Common myeloid progenitor, CD34-positive (primary cell): ENCODE measurements at regions not wholly inside any gene's neighbourhood (a gene's known extent, or its start where the extent isn't known, plus 50 kb on each side); places are given as distances from the start of the nearest gene placed in this dataset.

Experiments used
- CTCF ChIA-PET: fragments of 350-600 bp; sonication (Branson Sonifier 250); formaldehyde crosslinking; loops from one replicate; lab custom pipeline; 2021; ENCODE audit warnings: antibody characterized with exemption; lab: Charles Lee
- POLR2A ChIA-PET: fragments of 350-600 bp; sonication (Branson Sonifier 250); formaldehyde crosslinking; loops from one replicate; lab custom pipeline; 2021; ENCODE audit warnings: antibody characterized with exemption; lab: Charles Lee
- DNase-seq, 3 donors: peaks; one replicate each; pipeline versions ENCODE4 v3.0.0 to v3.0.0-alpha.2; 2013
- H3K27ac ChIP-seq, 2 experiments: 1 replicate in 1 of 2; 2 replicates in 1 of 2; pipeline ENCODE4 v1.7.0; 2013; ENCODE audit warnings: inconsistent platforms in 2 of 2, low read length in 2 of 2, mild to moderate bottlenecking in 2 of 2, low read depth in 1 of 2, moderate library complexity in 1 of 2; ENCODE audit not compliant: severe bottlenecking in 2 of 2, insufficient read depth in 1 of 2, poor library complexity in 1 of 2
- H3K27me3 ChIP-seq, 5 experiments: replicated peaks in 2 of 5; 1 replicate in 3 of 5; 2 replicates in 2 of 5; pipeline versions ENCODE4 v1.6.1 to v1.7.0; 2013; ENCODE audit warnings: low read length in 4 of 5, mild to moderate bottlenecking in 2 of 5, moderate library complexity in 2 of 5, inconsistent platforms in 1 of 5; ENCODE audit not compliant: insufficient read depth in 5 of 5, control insufficient read depth in 4 of 5
- H3K36me3 ChIP-seq, 4 experiments: 1 replicate in 2 of 4; 2 replicates in 2 of 4; pipeline versions ENCODE4 v1.6.1 to v1.7.0; 2013; ENCODE audit warnings: low read length in 3 of 4, control low read depth in 1 of 4, mild to moderate bottlenecking in 1 of 4; ENCODE audit not compliant: control insufficient read depth in 4 of 4, insufficient read depth in 4 of 4
- H3K4me1 ChIP-seq, 4 experiments: 1 replicate in 3 of 4; 2 replicates in 1 of 4; pipeline versions ENCODE4 v1.6.1 to v1.7.1; 2013; ENCODE audit warnings: low read length in 3 of 4, mild to moderate bottlenecking in 3 of 4, control low read depth in 1 of 4, inconsistent platforms in 1 of 4, moderate library complexity in 1 of 4; ENCODE audit not compliant: control insufficient read depth in 4 of 4, insufficient read depth in 4 of 4; ENCODE audit errors: control extremely low read depth in 1 of 4
- H3K4me3 ChIP-seq, 7 experiments: 1 replicate in 4 of 7; 2 replicates in 3 of 7; pipeline versions ENCODE4 v1.5.1 to v1.7.0; 2013; ENCODE audit warnings: mild to moderate bottlenecking in 7 of 7, low read length in 6 of 7, moderate library complexity in 6 of 7, inconsistent platforms in 2 of 7, low read depth in 2 of 7, control low read depth in 1 of 7; ENCODE audit not compliant: insufficient read depth in 4 of 7, control insufficient read depth in 1 of 7; ENCODE audit errors: extremely low read depth in 1 of 7
- H3K9me3 ChIP-seq, 5 experiments: 1 replicate in 4 of 5; 2 replicates in 1 of 5; pipeline versions ENCODE4 v1.6.1 to v1.7.1; 2013; ENCODE audit warnings: low read length in 4 of 5, mild to moderate bottlenecking in 2 of 5, inconsistent platforms in 1 of 5, low read depth in 1 of 5, moderate library complexity in 1 of 5; ENCODE audit not compliant: control insufficient read depth in 4 of 5, insufficient read depth in 2 of 5; ENCODE audit errors: control extremely low read depth in 1 of 5
- WGBS: methylation state at CpG from one replicate; pipeline ENCODE4 v1.1.5; 2013; ENCODE audit not compliant: insufficient coverage; 5-methylcytosine and 5-hydroxymethylcytosine counted together

- ChIA-PET CTCF (no interaction called here), POLR2A (no interaction called here)
- Histone ChIP-seq H3K27ac (no peak overlapping the region), H3K4me1 (peaks cover 0 to 1% (median 0%) of the 10 kb centered on the region in 4 experiments), H3K27me3 (no peaks in the 10 kb centered on the region), H3K4me3 (no peak overlapping the region), H3K36me3 (no peaks in the 10 kb centered on the region), H3K9me3 (peaks cover 0 to 5% (median 0%) of the 10 kb centered on the region in 5 experiments)
- no peak for DNase-seq
Measured at GRCh38 chr5:121171361-121171760, 680.3 kb upstream of the FTMT start.

GRCh38 chr5:121171834-121172233, 679.8 kb upstream of the FTMT start:
- Histone ChIP-seq H3K9me3 (peaks cover 0 to 5% (median 0%) of the 10 kb centered on the region in 5 experiments), H3K27ac (no peak overlapping the region), H3K4me3 (no peak overlapping the region), H3K36me3 (no peaks in the 10 kb centered on the region), H3K27me3 (no peaks in the 10 kb centered on the region), H3K4me1 (peaks cover 0 to under 1% (median 0%) of the 10 kb centered on the region in 4 experiments)
- DNase-seq, result no peak
- ChIA-PET CTCF (no interaction called here), POLR2A (no interaction called here)
- WGBS, result 85% methylated on average over 2 of the region's 2 CpGs

- no peak overlapping the region for H3K27ac ChIP-seq
- POLR2A ChIA-PET, result no interaction called here
- CTCF ChIA-PET, result no interaction called here
- no peaks in the 10 kb centered on the region for H3K9me3 ChIP-seq
- H3K4me1 ChIP-seq, result no peaks in the 10 kb centered on the region
- no peaks in the 10 kb centered on the region for H3K27me3 ChIP-seq
- WGBS, result no CpG with 5 or more reads among the region's 1 CpG
- no peaks in the 10 kb centered on the region for H3K36me3 ChIP-seq
- no peak for DNase-seq
- H3K4me3 ChIP-seq, result no peak overlapping the region
Measured at GRCh38 chr5:121174351-121174750, 677.3 kb upstream of the FTMT start.

DNA sequence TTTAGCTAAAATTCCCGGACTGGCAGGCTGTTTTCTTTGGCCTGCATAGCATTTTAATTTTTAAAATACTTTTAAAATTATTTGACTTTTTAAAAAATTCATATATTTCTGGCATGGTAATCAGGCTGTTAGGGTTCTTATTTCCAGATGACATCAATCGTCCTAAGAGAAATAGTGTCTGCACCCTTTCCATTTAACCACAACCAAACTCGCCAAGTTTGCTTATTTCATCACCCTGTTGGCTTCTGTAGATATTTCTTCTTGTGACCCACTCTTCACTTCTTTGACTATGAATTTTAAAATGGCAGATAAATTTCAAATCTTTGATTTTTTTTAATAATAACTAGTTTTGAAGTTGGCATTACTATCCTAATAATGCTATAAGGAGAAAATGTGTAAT, 675.7 kb upstream of the FTMT start:
- Histone ChIP-seq H3K4me3 (no peak overlapping the region), H3K4me1 (no peaks in the 10 kb centered on the region), H3K27me3 (no peaks in the 10 kb centered on the region), H3K9me3 (no peaks in the 10 kb centered on the region), H3K27ac (no peak overlapping the region), H3K36me3 (no peaks in the 10 kb centered on the region)
- ChIA-PET POLR2A (no interaction called here), CTCF (no interaction called here)
- 73% methylated on average over 2 of the region's 3 CpGs for WGBS
- no peak for DNase-seq

DNA sequence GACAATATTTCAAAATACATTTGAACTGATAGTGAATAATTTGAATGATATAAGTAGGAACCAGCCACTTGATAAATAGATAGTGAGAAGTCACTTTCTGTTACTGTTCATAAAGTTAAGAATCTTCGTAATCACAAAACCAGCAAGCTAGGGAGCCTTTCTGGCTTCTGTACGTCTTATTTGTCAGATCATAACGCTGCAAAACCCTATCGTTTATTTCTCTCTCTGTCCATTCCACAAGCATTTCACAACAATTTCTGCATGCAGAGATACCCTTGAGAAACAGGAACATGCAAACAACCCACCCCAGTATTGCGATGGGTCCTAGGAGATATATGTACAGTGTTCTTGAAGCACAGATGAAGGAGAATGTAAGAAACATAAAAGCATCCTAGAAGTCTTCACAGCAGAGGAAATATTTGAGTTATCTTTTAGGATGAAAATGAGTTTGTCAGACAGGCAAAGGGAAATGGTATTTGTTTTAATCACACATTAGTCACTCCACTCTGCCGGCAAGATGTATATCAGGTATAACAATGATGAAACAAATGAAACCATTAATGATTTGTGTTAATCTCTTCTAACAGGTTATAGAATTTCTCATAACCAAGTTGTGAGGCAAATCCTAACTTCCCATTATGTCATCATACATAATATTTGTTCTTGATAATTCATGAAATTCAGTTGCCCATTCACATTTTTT, 668.7 kb upstream of the FTMT start:
- no peaks in the 10 kb centered on the region for H3K27me3 ChIP-seq
- ChIA-PET CTCF (no interaction called here), POLR2A (no interaction called here)
- H3K36me3 ChIP-seq, result no peaks in the 10 kb centered on the region
- DNase-seq, result peak in 2 of 3 donors; percentile 5 to 10
- H3K9me3 ChIP-seq, result peaks cover 0 to 1% (median 0%) of the 10 kb centered on the region in 5 experiments
- no peaks in the 10 kb centered on the region for H3K4me1 ChIP-seq
- no peak overlapping the region for H3K27ac ChIP-seq
- H3K4me3 ChIP-seq, result no peak overlapping the region
- no CpG with 5 or more reads among the region's 6 CpGs for WGBS

- no peaks in the 10 kb centered on the region for H3K4me1 ChIP-seq
- H3K27ac ChIP-seq, result no peak overlapping the region
- no peaks in the 10 kb centered on the region for H3K27me3 ChIP-seq
- H3K4me3 ChIP-seq, result no peak overlapping the region
- no peak for DNase-seq
- ChIA-PET CTCF (no interaction called here), POLR2A (no interaction called here)
- H3K9me3 ChIP-seq, result peaks cover 0 to 1% (median 0%) of the 10 kb centered on the region in 5 experiments
- 100% methylated on average over 1 of the region's 3 CpGs for WGBS
- no peaks in the 10 kb centered on the region for H3K36me3 ChIP-seq
Measured at GRCh38 chr5:121188849-121189248, 662.8 kb upstream of the FTMT start.

DNA sequence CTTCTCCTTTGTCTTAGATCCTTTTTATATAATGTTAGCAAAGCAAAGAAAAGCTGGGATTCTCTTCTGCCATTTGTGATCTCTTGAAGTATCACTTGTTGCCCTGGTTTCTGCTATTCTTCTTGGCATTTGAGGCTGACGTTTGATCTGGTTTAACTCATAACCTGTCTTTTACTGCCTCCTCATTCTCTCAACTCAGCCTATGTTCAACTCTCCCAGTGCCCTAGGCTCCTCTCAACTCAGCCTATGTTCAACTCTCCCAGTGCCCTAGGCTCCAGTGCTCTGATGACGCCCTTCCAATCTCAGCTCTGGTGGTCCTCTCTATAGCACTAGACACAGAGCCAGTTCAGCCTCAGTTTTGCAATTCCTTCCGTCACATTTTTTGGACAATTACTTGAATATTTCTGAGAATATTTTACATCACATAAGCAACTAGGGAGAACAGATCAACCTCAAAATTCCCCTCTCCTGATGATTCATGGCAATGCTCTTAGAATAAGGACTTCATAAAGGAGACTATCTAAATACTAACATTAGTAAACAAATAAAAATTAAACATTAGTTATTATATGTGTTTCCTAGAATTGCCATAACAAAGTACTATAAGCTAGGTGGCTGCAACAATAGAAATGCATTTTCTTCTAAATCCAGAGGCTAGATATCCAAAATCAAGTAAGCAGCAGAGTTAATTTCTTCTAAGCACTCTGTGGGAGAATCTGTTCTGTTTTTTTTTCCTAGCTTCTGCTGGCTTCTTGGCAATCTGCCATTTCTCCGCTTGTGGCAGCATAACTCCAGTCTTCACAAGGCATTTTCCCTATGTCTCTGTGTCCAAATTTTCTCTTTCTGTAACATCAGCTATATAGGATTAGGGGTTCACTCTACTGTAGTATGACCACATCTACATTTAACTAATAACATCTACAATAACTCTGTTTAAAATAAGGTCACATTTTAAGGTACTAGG, 662.1 kb upstream of the FTMT start:
- ChIA-PET POLR2A (interaction anchor here (0.5 kb wide), 1 partner anchor 105 kb away, joined by 3 read pairs; no protein-coding TSS in a partner anchor), CTCF (no interaction called here)
- Histone ChIP-seq H3K36me3 (no peaks in the 10 kb centered on the region), H3K9me3 (no peaks in the 10 kb centered on the region), H3K27me3 (no peaks in the 10 kb centered on the region), H3K4me3 (no peak overlapping the region), H3K27ac (no peak overlapping the region), H3K4me1 (no peaks in the 10 kb centered on the region)
- DNase-seq, result peak; percentile 2 to 9 (median 6)
- 80% methylated on average over 4 of the region's 4 CpGs for WGBS
